ENCODE measurements at regions not wholly inside any gene's neighbourhood (a gene's known extent, or its start where the extent isn't known, plus 50 kb on each side); places are given as distances from the start of the nearest gene placed in this dataset.
"Not testable (repeated sequence)": the region's sequence is repeated elsewhere in the genome, so short reads cannot be mapped to it uniquely, and the experiment has no call there.

DNA sequence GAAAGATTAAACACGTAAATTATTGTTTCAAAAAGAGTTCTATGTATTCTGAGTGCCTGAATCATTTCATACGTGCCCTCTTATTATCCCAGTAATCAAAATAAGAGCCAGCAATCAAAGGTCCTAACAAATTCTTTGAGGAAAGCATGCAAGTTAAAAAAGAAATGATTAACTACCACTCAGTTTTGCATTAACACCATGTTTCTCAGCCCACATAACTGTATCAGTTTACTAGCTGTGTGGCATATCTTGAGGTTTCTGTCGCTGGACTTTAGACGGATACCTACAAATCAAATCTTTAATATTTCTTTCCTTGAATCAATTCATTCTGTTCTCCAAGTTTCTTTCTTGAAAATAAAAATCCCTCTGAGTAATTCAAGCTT is 668.9 kb upstream of the CHAC2 start:
- no peak for DNase-seq

GRCh38 chr2:53096351-53096750 is 671.3 kb upstream of the CHAC2 start:
- no peak for DNase-seq

DNA sequence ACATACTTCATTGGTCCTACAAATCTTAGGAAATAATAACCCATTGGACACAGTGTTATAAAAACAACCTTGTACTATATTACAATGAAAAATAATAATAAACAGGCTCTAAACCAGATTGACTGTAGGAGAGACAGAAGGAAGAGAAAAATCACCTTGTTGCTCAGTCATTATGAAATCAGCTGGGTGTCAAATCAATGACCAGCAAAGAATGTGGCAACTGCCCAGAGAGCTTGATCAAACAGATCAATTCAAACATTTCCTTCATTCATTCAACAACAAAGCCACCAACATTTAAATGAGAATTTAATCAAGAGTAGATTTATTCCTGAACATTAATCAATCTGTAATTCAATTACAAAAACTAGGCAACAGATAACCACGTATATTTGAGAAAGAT is 671.9 kb upstream of the CHAC2 start:
- DNase-seq = no peak

GRCh38 chr2:53095227-53095626 is 672.4 kb upstream of the CHAC2 start:
- DNase-seq = no peak

DNA sequence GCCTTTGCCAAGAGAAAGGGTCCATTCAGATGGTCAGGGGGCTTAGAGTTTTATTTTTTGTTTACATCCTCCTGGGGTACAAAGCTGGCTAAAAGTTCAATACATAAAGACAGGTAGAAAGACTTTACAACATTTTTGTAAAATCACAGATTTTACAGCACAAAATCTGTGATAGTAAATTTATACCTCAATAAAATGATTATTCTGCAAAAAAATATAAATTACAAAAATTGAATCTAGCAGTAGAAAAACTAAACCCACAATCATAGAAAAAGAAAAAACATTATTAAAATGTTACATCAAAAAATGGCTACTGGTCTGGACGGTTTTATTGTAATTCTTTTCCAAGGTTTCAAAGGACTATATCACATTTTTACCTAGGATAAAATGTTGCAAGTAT is 674.2 kb upstream of the CHAC2 start:
- no peak for DNase-seq

GRCh38 chr2:53091183-53091582 is 676.4 kb upstream of the CHAC2 start:
- no peak for DNase-seq

DNA sequence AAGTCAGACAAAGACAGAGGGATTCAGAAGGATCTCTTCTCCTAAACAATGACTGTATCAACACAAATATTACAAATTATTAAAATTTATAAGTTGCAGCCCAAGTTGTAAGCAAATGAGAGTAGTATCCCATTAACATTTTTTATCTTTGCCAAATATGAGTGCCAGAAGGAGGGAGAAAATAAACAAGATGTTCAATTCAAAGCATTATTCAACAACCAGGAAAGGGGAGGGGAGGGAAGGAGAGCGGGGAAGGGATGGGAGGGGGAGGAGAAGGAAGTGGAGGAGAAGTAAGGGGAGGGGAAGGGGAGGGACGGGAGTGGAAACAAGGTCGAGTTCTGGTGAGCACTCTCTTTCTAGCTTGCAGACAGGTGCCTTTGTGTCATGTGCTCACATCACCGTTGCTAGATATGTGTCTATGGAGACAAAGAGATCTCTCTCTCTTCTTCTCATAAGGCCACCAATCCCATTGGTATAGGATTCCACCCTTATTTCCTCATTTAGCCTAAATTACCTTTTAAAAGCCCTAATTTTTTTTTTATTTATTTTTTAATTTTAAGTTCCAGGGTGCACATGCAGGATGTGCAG is 679.6 kb upstream of the CHAC2 start:
- no peak for DNase-seq

DNA sequence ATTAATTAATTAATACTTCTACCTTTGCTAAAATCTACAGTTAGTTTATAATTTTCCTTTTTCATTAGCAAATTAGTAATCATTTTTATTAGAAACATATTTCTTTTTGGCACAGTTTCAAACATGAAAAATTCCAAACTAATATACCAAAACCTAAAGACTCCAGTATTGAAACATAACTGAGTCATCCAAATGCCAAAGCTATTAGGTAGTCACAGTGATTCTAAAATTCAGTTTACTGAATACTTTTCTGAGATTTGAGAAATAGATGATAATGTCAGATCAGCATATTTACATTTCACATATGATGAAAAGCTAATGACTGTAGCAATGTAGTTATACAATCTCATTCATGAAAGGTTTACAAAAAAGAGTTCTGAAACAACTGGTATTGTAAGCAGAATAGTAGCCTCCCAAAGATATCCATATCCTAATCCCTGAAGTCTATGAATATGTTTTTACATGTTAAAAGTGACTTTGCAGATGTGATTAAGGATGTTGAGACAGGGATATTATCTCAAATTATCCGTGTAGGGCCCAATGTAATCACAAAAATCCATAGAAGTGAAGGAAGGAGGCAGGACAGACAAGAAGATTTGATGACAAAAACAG is 680.2 kb upstream of the CHAC2 start:
- no peak for DNase-seq

DNA sequence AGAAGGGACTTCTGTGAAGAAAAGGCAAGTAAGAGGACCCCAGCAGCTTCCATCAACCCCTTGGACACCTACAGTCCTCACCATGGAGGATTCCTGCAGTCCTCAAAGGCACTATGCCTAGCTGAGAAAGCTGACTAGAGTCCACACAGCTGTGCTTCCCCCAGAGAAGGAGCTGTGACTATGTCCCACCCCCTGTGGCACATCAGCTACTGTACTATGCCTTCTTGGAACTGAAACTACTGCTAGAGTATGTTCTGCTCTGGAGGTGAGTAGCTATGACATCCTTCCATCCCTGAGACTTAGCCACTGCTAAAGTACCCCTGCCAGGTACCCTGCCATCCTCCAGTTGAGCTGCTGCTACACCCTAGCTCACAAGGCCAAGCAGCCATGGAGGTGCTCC is 690.2 kb upstream of the CHAC2 start:
- DNase-seq = no peak

DNA sequence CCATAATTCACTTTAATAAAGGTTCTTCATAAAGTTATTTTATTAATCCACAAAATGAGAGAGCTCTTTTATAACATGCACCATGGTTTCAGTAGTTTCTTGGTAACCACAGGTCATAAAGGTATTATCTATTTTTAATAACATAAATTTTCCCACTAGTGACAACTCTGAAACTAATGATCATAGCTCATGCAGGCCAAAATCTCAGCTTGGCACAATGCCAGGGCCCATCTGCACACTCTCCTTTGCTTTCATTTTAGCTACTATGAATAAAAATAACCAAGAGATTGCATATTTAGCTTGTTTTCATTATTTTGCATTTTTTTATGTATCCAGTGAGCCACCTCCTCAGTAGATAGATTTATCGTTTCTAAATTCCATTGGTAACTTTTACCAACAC is 691.8 kb upstream of the CHAC2 start:
- DNase-seq = peak in 1 of 2 experiments; percentile 38

- no peak for DNase-seq
Measured at GRCh38 chr2:53067533-53067932, 700.1 kb upstream of the CHAC2 start.

- no peak for DNase-seq
Measured at GRCh38 chr2:53067056-53067455, 700.5 kb upstream of the CHAC2 start.

DNA sequence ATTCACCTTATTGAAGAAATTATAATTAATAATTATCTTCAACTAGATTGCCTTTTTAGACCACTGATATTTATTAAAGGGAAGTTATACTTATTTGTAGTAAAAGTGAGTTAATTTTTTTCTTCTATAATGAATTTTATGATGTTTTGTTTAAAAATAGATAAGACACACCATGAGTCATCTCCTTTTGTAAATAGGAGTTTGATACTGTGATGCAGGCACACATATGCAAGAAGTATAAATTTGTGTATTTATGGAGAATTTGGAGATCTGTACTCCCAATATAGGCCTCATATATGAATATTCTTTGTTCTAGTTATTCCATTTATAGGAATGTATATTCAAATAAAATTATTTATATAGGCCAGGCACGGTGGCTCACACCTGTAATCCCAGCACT is 703.5 kb upstream of the CHAC2 start:
- DNase-seq = no peak

GRCh38 chr2:53058526-53058925 is 709.1 kb upstream of the CHAC2 start:
- no peak for DNase-seq

DNA sequence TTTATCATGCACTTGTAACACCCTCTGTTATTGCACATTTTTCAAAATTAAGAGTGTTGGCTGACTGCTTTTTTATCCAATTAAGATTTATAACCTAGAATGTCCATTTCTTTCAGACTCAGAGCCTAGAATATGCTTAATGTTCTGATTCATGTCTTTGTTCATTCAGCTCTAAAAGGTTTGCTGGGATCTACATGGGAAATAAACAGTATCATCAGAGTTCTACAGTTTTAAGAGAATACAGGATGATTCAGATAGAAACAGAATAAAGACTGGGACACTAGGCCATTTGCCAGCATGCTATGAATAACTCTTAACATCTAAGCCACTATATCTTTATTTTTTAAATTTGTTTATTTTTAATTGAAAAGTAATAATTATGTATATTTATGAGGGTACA is 713.7 kb upstream of the CHAC2 start:
- no peak for DNase-seq

GRCh38 chr2:53051157-53051556 is 716.4 kb upstream of the CHAC2 start:
- no peak for DNase-seq

GRCh38 chr2:53040536-53041229 is 726.9 kb upstream of the CHAC2 start:
- no peak for DNase-seq

DNA sequence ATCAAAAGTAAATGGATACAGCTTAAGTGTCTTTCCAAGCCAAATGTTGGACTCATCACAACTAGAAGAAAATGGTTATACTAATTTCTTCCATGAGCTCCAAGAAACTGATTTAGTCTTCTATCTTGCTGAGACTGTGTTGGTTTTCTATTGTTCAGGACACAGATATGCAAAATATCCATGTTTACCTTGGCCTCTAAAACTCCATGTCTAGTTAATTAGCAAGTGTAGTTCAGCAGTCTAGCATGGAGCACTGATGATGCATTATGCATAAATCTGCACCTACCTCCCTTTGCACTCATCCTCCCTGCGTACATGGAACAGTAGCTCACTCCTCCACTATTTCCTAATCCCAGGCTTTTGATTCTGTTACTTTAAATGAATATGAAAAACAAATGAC is 731.4 kb upstream of the CHAC2 start:
- DNase-seq = no peak

DNA sequence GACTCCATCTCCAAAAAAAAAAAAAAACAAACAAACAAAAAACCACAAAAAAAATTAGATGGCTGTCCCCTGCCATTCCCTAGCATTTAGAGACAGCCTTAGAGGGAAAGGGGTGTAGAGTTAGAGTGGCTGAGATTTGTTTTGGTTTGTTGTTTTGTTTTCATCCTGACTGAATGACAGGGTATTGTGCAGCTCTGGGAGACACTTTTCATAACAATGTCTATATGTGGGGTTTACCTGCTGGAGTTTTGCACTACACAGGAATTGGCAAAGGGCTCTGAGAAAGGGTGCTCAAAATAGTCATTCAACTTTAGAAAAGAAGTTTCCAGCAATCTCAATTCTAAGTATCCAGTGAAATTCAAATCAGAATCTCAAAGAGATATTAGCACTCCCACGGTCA is 732.5 kb upstream of the CHAC2 start:
- DNase-seq = no peak

DNA sequence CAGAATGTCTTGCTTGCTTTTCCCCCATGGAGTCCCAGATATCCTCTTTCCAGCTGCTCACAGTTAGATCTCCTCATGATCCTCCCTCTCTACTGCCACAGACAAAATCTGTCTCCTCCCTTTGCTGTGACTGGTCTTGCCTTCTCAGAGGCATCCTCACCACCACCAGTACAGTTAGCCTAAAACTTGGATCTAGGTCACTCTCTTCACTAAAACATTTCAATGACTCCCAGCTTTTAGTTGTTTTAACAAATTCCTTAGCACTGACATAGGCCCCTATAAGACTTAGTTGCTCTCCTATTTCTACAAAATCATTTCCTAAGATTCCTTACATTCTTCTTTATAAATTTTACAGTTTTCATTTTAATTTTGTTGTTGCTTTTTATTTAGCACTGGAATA is 734.2 kb upstream of the CHAC2 start:
- no peak for DNase-seq

- DNase-seq = no peak
Measured at GRCh38 chr2:53028746-53029423, 738.7 kb upstream of the CHAC2 start.

GRCh38 chr2:53028225-53028624 is 739.4 kb upstream of the CHAC2 start:
- DNase-seq = no peak

GRCh38 chr2:53022248-53022647 is 745.4 kb upstream of the CHAC2 start:
- DNase-seq = not testable (repeated sequence)

DNA sequence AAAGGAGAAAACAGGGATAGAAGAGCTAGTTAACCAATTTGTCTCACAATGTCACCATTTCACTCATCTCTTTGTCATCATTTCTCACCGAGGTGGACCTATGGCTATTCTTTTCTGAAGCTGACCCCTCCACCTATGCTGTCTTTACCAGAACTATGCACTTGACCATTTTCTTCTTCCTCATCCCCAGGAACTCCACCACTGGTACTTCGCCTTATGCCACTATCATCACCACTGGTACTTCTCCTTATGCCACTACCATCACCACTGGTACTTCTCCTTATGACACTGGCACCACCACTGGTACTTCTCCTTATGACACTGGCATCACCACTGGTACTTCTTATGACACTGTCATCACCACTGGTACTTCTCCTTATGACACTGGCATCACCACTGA is 745.8 kb upstream of the CHAC2 start:
- no peak for DNase-seq

Measured in NCI-H524 (cell line).